Activated CD8-positive, alpha-beta T cell treated with anti-CD3 and anti-CD28 coated beads for 36 hours (primary cell): ENCODE measurements at regions not wholly inside any gene's neighbourhood (a gene's known extent, or its start where the extent isn't known, plus 50 kb on each side); places are given as distances from the start of the nearest gene placed in this dataset.

Source experiments
- ATAC-seq: fragments of 200-7000 bp; cut with Tn5 transposase; one replicate; pipeline ENCODE4 v1.10.0; 2021; ENCODE audit warnings: mild to moderate bottlenecking, moderate library complexity
- CTCF ChIA-PET: fragments of 350-600 bp; sonication (Branson Sonifier 250); formaldehyde crosslinking; loops from one replicate; lab custom pipeline; 2021; ENCODE audit warnings: antibody characterized with exemption; lab: Charles Lee
- POLR2A ChIA-PET: fragments of 350-600 bp; sonication (Branson Sonifier 250); formaldehyde crosslinking; loops from one replicate; lab custom pipeline; 2021; ENCODE audit warnings: antibody characterized with exemption; lab: Charles Lee
- DNase-seq: peaks from one replicate; pipeline ENCODE4 v3.0.0-alpha.2; 2020
- H3K27ac Mint-ChIP-seq: one replicate; pipeline ENCODE4 v1.8.0; 2021; ENCODE audit warnings: mild to moderate bottlenecking, mixed read lengths
- H3K27me3 Mint-ChIP-seq: one replicate; pipeline ENCODE4 v1.8.0; 2021; ENCODE audit warnings: mixed read lengths
- H3K36me3 Mint-ChIP-seq: one replicate; pipeline ENCODE4 v1.8.0; 2021; ENCODE audit warnings: low read depth, mixed read lengths
- H3K4me1 Mint-ChIP-seq: one replicate; pipeline ENCODE4 v1.8.0; 2021; ENCODE audit warnings: low read depth, mixed read lengths
- H3K4me3 Mint-ChIP-seq: one replicate; pipeline ENCODE4 v1.8.0; 2021; ENCODE audit warnings: mild to moderate bottlenecking, moderate library complexity, mixed read lengths
- H3K9me3 Mint-ChIP-seq: one replicate; pipeline ENCODE4 v1.8.0; 2021; ENCODE audit warnings: mixed read lengths
- intact Hi-C: fragments of 100-400 bp; cut with micrococcal nuclease; formaldehyde crosslinking; loops from one replicate; pipeline ENCODE4 v1.10.0; 2022
- TF ChIP-seq, protein P1 (sequence below): fragments of 200-600 bp; IDR thresholded peaks from one replicate; pipeline ENCODE4 v1.8.0; 2022; ENCODE audit warnings: antibody characterized with exemption, mild to moderate bottlenecking

- intact Hi-C loops = loop anchor here (10.0 kb wide), 1 partner anchor 148 kb away; no protein-coding TSS in a partner anchor
- ChIA-PET POLR2A (no interaction called here), CTCF (interaction anchor here (0.9 to 1.2 kb wide), 2 partner anchors 149 to 173 kb away, joined by 4 to 5 read pairs; no protein-coding TSS in a partner anchor)
- DNase-seq = no peak
- TF ChIP-seq, protein P1, sequence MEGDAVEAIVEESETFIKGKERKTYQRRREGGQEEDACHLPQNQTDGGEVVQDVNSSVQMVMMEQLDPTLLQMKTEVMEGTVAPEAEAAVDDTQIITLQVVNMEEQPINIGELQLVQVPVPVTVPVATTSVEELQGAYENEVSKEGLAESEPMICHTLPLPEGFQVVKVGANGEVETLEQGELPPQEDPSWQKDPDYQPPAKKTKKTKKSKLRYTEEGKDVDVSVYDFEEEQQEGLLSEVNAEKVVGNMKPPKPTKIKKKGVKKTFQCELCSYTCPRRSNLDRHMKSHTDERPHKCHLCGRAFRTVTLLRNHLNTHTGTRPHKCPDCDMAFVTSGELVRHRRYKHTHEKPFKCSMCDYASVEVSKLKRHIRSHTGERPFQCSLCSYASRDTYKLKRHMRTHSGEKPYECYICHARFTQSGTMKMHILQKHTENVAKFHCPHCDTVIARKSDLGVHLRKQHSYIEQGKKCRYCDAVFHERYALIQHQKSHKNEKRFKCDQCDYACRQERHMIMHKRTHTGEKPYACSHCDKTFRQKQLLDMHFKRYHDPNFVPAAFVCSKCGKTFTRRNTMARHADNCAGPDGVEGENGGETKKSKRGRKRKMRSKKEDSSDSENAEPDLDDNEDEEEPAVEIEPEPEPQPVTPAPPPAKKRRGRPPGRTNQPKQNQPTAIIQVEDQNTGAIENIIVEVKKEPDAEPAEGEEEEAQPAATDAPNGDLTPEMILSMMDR = no peak
- ATAC-seq = no peak
- Mint-ChIP-seq H3K4me1 (no peaks in the 10 kb centered on the region), H3K36me3 (no peaks in the 10 kb centered on the region), H3K4me3 (no peak overlapping the region), H3K27me3 (peaks cover 15% of the 10 kb centered on the region), H3K27ac (no peak overlapping the region), H3K9me3 (no peaks in the 10 kb centered on the region)
Observed at GRCh38 chr2:224142397-224143312, 103.6 kb upstream of the SERPINE2 start.

- intact Hi-C loops = loop anchor here (10.0 kb wide), 1 partner anchor 147 kb away; no protein-coding TSS in a partner anchor
- Mint-ChIP-seq H3K27me3 (peaks cover 13% of the 10 kb centered on the region), H3K4me3 (no peak overlapping the region), H3K4me1 (no peaks in the 10 kb centered on the region), H3K9me3 (no peaks in the 10 kb centered on the region), H3K27ac (no peak overlapping the region), H3K36me3 (no peaks in the 10 kb centered on the region)
- TF ChIP-seq, protein P1 = no peak
- DNase-seq = no peak
- ChIA-PET POLR2A (no interaction called here), CTCF (no interaction called here)
- no peak for ATAC-seq
Observed at GRCh38 chr2:224141304-224141703, 102.2 kb upstream of the SERPINE2 start.

DNA sequence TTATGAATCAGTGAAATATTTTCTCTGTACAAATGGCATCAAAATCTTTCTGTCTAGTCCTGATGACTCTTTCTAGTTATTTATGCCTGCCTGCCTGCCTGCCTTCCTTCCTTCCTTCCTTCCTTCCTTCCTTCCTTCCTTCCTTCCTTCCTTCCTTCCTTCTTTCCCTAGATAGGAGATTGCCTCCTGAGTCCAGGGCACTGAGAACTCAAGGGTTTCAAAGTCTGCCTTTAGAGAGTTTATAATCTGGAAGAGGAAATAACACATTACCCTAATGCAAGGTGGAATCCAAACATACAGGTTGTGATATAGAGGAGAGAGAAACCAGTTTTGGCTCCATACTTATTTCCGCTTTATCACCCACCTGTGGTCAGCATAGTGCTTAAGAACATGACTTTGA lies 98.1 kb upstream of the SERPINE2 start:
- ATAC-seq (no peak), DNase-seq (no peak)
- no peak overlapping the region for H3K4me3 Mint-ChIP-seq
- no peak overlapping the region for H3K27ac Mint-ChIP-seq
- ChIA-PET POLR2A (no interaction called here), CTCF (no interaction called here)
- no peaks in the 10 kb centered on the region for H3K4me1 Mint-ChIP-seq
- H3K36me3 Mint-ChIP-seq = no peaks in the 10 kb centered on the region
- H3K27me3 Mint-ChIP-seq = peaks cover 19% of the 10 kb centered on the region
- TF ChIP-seq, protein P1 = no peak
- intact Hi-C loops = no loop called here
- H3K9me3 Mint-ChIP-seq = no peaks in the 10 kb centered on the region

- Mint-ChIP-seq H3K4me1 (no peaks in the 10 kb centered on the region), H3K27ac (no peak overlapping the region), H3K36me3 (no peaks in the 10 kb centered on the region), H3K9me3 (no peaks in the 10 kb centered on the region), H3K27me3 (peaks cover 18% of the 10 kb centered on the region), H3K4me3 (no peak overlapping the region)
- TF ChIP-seq, protein P1 = no peak
- CTCF ChIA-PET = no interaction called here
- ATAC-seq (no peak), DNase-seq (no peak)
- intact Hi-C loops = no loop called here
- POLR2A ChIA-PET = no interaction called here
Observed at GRCh38 chr2:224136396-224136795, 97.3 kb upstream of the SERPINE2 start.

- ChIA-PET CTCF (no interaction called here), POLR2A (no interaction called here)
- H3K27ac Mint-ChIP-seq = no peak overlapping the region
- peaks cover 20% of the 10 kb centered on the region for H3K27me3 Mint-ChIP-seq
- H3K4me3 Mint-ChIP-seq = no peak overlapping the region
- no peaks in the 10 kb centered on the region for H3K9me3 Mint-ChIP-seq
- TF ChIP-seq, protein P1 = no peak
- intact Hi-C loops = no loop called here
- no peaks in the 10 kb centered on the region for H3K36me3 Mint-ChIP-seq
- no peaks in the 10 kb centered on the region for H3K4me1 Mint-ChIP-seq
- DNase-seq (no peak), ATAC-seq (no peak)
Observed at GRCh38 chr2:224135881-224136280, 96.8 kb upstream of the SERPINE2 start.
